ENCODE measurements at regions not wholly inside any gene's neighbourhood (a gene's known extent, or its start where the extent isn't known, plus 50 kb on each side); places are given as distances from the start of the nearest gene placed in this dataset.

DNA sequence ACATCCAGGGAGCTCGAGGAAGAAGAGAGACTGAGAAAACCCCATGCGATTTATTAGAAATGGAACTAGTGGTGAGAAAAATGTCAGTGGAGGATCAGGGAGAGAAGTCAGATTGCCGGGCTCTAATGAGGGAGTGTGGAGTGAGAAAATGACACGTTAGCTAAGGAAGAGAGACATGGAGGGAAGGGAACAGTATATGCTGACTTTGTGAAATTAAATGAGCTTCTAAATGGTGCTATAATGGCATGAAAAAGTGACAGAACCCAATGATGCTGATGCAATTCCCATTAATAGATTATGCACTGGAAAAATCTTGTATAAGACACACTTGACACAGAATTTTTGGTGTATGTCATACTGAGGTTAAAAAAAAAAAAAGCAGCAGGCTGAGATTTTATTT, 112.6 kb downstream of the HSPH1 start:
- DNase-seq (ENCODE audit: low spot score): no peak

DNA sequence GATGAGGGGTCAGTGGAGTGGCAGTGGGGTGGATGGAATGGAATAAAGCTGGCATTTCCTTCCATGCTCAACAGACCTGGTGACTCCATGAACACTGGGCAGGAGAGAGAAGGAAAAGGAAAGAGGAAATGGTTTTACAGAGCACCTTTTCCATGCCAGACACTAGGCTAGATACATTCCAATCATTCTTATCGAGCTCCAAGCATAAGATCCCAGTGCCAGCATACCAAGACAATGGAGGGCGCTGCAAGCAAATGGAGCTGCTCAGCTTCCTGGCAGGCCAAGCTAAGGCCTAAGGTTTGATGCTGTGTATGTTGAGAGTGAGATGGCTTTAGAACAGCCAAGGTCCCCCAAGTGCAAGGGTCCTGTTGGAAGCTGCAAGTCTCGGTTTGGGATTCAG, 113.2 kb downstream of the HSPH1 start:
- no peak for DNase-seq (ENCODE audit: low spot score)

DNA sequence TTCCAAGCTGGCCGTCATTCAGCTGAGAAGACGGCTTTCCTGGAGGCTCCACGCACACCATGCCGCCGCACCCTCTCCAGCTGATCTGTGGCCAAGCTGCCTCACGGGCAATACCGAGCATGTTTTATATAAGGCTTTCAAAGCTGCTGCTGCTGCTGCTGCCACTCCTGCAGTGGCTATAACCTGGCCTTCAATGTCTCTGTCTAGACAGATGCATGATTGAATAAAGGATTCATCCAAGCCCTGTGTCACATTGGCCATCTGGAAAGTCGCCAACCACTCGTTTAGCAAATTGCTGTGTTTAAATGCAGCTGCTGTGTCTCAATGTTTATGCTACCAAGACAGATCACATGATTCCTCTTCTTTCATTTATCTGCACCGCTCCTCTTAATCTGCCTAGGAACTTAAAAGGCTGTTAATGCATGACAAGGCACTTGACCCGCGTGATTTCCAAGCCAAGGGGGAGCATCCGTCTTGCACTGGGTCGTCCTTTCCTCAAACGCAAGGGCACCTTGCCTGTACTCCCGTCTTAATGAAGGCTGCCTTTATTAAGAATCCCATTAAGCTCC, 114.3 kb downstream of the TEX26 start:
- no peak for DNase-seq (ENCODE audit: low spot score)

DNA sequence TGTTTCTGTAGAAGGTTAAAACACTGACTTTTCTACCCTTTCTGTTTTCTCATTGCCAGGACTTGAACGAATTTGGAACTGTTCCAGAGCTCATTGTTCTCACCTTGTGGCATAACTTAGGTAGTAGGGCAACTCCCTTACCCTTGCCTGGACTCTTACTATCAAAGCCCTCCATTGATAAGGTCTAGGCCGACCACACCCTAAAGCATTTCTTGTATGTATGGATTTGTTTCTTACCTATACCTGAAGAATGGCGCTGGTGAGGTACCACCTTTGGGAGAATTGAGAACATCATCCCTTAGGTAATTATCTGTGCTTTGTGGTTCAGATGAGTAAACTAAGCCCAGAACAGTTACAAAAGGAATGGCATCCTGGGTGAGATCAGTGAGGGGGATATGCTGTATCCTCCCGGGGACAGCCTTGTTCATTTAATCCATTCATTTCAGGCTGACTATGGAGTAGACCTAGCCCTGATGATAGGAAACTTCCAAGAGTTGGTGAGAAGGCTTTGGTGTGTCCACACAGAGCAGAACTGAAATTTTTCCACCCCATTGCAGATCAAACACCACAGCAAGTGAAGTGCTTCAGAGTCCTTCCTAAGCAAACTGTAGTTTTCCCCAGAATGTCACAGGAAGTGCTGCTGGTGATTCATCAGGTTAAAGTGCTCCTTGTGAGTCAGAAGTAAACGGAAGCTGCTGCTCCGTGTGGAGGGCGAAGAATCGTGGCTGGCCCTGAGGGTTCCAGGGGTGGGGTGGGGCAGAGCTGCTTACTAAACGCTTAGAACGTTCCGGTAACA, 113.0 kb downstream of the TEX26 start:
- peak; percentile 85 for DNase-seq (ENCODE audit: low spot score)

DNA sequence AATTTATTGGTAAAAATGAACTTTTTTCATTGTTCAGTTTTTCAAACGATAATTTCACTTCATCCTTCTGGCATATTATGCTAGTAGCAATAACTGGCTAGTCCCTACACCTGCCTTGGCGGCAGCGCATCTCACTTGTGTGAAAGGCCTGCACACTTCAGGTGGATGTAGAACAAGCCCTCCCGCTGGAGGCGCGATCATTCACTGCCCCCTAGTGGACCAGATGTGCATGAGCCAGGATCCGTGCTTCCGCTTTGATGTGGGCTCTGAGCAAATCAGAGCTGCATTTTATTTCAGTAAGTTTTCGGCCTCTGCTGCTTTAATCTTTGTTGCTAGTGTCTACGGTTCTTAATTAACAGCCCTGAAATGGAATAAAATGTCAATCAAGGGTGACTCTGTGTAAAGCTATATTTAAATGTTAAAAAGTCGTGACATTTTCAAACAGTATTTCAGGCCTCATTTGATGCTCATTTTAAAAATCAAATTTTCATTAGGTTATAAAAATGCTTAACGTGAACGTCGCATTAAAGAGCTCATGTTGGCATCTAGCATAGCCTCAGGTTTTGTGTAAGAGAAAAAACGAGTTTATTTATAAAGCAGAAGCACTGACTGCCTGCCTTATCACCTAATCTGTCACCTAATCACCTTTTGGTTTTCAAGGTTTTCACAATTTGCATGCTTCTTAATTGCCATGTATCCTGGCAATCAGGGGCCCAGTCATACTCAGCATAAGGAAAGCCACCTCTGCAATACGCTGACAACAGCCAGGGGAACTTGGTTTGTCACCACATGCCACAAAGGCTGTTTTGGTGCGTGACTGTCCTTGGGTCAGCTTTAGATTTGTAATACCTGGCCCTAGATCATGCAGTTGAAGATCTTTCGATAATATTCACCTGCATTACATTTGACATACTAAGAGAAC, 112.2 kb downstream of the TEX26 start:
- DNase-seq (ENCODE audit: low spot score): peak; percentile 90

- DNase-seq (ENCODE audit: low spot score): no peak
Measured at GRCh38 chr13:31043957-31044356, 111.5 kb downstream of the TEX26 start.

GRCh38 chr13:31042481-31043165, 110.2 kb downstream of the TEX26 start:
- no peak for DNase-seq (ENCODE audit: low spot score)

- no peak for DNase-seq (ENCODE audit: low spot score)
Measured at GRCh38 chr13:31042049-31042448, 109.6 kb downstream of the TEX26 start.

- no peak for DNase-seq (ENCODE audit: low spot score)
Measured at GRCh38 chr13:31038834-31039552, 106.5 kb downstream of the TEX26 start.

DNA sequence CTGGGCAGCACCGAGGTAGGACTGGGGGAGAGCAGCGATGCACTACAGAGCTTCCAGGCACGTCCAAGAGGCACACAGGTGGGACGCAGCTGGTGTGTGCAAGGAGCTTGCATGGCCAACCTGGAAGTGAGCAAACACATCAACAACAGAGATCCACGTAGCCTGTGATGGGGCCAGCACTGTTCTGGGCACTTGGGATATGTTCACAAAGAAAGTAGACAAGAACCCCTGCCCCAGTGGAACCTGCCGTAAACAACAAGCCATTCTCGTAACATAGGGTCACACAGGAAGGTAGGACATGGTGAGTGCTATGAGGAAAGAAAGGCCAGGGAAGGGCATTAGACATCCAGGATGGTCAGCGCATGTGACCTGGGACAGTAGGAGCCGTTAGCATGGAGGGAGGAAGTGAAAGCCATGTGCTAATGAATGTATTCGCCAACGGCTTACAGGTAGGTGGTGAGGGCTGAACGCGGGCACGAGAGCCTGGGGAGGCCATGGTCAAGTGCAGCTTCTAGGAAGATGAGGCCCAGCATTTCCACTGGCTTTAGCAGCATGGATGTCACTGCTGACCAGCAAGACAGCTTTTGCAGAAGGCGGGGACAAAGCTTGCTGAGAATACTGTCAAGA, 105.5 kb downstream of the TEX26 start:
- DNase-seq (ENCODE audit: low spot score): no peak

DNA sequence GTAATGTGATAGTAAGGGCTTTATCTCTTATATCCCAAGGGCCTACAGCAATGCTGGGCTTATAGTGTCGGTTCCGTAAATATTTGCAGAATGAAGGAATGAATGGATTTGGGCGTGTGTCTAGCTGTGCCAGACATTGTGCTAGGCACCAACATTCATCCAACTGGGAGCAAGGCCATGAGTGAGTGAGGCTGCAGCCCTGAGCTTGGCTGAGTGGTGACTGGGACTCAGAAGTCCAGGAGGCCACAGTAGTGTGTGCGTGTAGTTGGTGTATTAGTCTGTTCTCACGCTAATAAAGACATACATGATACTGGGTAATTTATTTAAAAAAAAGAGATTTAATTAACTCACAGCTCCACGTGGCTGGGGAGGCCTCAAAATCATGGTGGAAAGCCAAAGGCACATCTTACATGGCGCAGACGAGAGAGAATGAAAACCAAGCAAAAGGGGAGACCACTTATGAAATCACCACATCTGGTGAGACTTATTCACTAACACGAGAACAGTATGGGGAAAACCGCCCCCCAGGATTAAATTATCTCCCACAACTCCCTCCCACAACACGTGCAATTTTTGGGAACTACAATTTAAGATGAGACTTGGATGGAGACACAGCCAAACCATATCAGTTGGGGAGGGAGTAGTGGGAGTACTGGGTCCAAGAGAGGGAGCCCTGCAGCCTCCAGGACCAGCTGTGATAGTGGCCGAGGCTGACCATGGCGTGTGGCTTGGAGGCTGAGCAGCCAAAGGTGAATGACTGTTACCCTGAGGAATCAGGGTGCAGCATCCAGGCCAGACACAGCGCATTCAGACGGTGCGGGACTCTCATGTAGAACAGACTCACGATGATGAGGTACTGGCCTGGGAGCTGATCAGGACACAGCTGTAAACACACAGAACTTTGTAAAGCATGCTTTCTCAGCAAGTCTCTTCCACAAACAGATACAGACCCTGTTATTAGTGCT, 104.6 kb downstream of the TEX26 start:
- DNase-seq (ENCODE audit: low spot score): no peak

DNA sequence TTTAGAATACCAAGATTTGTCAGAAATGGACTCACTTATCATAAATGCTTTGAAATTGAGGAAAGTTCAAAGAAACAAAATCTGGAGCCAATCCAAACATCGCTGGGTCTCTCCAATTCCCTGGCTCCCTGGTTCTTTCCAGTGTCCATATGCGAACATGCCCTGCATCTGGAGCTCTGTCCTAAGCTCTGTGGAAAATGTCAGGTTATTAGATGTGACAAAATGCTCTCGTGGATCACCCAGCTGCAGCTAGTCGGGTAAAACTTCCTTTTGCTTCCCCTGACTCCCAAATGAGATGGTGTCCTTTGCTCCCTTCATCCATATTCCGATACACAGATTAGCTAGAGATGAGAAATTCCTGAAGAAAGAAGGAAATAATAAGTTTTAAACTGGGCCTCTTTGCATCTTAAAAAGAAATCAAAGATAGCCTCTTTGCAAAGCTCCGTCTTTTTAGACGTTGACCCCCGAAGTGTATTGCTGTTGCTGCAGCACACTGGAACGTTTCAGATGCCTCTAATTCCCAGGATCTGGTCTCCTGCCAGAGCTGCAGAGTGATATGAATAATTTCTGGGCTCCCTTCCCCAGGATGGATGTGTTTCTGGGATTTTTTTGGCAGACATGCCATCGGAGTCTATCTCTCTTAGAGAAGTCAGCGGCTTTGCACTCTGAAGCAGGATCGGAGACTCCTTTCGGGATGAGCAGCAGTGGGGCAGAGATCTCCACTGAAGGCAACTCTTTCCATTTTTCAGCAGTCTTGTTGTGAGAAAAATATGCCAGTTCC, 102.9 kb downstream of the TEX26 start:
- DNase-seq (ENCODE audit: low spot score): no peak

DNA sequence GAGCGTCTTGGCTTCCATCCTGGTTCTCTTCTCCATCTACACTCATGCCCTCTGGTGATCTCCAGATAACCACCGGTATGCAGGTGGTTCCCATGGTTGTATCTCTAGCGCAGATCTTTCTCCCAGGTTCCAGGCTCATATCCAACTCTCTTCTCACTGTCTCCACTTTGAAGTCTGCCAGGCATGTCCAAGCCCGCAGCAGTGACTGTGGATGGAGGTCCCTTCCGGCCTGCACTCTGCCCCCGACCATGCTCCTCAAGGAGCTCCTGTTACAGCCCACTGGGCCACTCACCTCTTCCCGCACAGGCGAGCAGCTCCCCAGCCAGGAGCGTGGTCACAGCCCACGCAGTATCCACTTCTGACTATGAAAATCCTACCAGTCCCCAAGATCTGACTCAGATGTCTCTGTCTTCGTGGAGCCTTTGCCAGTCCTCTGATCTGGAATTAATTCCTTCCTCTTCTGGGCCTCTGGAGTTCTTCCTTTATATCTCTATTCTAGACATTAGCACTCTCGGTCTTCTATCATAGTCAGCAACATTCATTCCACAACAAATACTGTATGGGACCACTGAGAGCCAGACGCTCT, 100.2 kb downstream of the TEX26 start:
- no peak for DNase-seq (ENCODE audit: low spot score)

DNA sequence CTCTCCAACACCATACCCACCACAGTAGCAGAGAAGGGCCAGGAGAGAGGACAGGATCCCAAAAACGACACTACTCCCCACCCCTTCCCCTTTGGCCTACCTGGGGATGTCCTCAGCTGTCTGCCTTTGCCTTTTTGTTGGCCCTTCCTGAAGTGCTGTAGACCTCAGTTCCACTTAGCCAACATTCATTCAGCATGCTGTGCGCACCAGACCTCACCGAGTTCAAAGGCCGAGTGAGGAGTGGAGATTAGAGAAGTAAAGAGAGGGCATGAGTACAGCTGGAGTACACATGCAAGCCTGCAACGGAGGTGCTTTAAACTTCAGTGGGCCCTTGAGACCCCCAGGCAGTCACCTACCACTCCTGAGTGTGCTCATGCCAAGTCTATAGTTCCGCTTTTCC, 99.0 kb downstream of the TEX26 start:
- DNase-seq (ENCODE audit: low spot score): no peak

DNA sequence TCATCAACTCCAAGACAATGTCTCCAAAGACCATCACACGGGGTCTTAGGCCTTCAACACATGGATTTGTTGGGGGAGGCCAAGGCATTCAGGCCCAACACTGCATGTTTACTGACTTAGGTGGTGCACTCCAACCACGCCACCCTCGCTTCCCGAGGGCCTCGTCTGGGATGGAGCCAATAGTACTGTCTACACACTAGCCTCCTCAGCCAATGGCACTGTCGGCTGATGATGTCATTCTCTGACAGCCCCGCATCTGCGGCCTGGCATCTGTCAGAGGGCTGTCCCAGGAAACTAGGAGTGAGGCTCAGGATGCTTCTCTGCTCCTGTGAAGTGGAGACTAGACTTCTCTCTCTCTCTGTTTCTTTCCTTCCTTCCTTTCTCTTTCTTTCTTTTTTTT, 96.6 kb downstream of the TEX26 start:
- DNase-seq (ENCODE audit: low spot score): no peak

DNA sequence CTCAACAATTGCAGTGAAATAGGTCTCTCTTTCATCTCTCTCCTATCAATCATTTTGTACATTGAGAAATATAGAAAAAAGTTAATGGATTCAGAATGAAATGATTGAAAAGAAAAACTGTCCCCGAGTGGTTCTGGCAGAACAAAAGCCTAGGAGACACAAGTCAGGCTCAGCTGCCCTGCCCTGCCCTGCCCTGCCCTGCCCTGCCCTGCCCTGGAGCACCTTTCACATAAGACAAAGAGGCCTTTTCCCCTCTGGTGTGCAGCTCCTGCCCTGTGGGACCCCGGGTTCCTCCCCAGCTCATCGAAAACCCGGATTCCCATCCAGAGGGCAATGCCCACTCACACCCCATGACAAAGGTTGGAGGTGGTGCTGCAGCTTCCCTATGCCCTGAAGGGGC, 94.7 kb downstream of the TEX26 start:
- DNase-seq (ENCODE audit: low spot score): no peak
